ENCODE measurements at regions not wholly inside any gene's neighbourhood (a gene's known extent, or its start where the extent isn't known, plus 50 kb on each side); places are given as distances from the start of the nearest gene placed in this dataset.

DNA sequence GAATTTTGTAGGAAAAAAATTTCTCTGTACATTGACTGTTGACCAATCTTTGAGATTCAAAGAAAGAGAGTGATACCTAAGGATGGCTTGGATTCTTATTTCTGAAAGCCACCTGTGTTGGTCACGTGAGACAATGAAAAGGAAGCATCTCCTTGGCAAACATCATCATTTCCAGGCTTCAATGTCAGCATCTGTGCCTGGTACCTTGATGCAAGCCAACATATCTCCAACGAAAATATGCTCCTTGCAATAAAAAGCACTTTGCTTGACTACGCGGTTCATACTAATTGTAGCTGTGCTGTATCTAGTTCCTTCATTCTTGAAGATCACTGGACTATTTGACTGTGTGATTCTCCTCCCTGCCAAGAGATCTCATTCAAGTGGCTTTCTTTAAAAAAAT, 503.4 kb upstream of the PSMD7 start:
- H3K4me1 ChIP-seq (ENCODE audit: control insufficient read depth, insufficient read depth, low read length), result no peaks in the 10 kb centered on the region
- ATAC-seq (no peak), DNase-seq (ENCODE audit: low read depth, low spot score) (no peak)
- no TSS peak for BruUV-seq (replicated peaks)
- POLR2A ChIA-PET, result no interaction called here
- H3K36me3 ChIP-seq (ENCODE audit: control insufficient read depth, insufficient read depth, low read length), result no peaks in the 10 kb centered on the region; the same call in 1 of the 2 replicates
- CTCF ChIA-PET, result no interaction called here
- H3K27ac ChIP-seq (ENCODE audit: low read length), result no peak overlapping the region
- in situ Hi-C loops (cut with HindIII; ENCODE audit: low pct_unique_long_range_greater_than_20kb, low sequenced_read_pairs), result no loop called here
- TF ChIP-seq, protein P1, sequence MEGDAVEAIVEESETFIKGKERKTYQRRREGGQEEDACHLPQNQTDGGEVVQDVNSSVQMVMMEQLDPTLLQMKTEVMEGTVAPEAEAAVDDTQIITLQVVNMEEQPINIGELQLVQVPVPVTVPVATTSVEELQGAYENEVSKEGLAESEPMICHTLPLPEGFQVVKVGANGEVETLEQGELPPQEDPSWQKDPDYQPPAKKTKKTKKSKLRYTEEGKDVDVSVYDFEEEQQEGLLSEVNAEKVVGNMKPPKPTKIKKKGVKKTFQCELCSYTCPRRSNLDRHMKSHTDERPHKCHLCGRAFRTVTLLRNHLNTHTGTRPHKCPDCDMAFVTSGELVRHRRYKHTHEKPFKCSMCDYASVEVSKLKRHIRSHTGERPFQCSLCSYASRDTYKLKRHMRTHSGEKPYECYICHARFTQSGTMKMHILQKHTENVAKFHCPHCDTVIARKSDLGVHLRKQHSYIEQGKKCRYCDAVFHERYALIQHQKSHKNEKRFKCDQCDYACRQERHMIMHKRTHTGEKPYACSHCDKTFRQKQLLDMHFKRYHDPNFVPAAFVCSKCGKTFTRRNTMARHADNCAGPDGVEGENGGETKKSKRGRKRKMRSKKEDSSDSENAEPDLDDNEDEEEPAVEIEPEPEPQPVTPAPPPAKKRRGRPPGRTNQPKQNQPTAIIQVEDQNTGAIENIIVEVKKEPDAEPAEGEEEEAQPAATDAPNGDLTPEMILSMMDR (IDR thresholded peaks at IDR 0.05), result no peak
- no peak for TF ChIP-seq SIN3A (IDR thresholded peaks at IDR 0.05; ENCODE audit: borderline replicate concordance, insufficient read depth, low read depth, low read length)
- TF ChIP-seq TCF7L2 (IDR thresholded peaks at IDR 0.05; ENCODE audit: low read depth, low read length), result no peak
- no peak for TF ChIP-seq POLR2AphosphoS5 (IDR thresholded peaks at IDR 0.05; ENCODE audit: low read depth, low read length)
- TF ChIP-seq, protein P2, sequence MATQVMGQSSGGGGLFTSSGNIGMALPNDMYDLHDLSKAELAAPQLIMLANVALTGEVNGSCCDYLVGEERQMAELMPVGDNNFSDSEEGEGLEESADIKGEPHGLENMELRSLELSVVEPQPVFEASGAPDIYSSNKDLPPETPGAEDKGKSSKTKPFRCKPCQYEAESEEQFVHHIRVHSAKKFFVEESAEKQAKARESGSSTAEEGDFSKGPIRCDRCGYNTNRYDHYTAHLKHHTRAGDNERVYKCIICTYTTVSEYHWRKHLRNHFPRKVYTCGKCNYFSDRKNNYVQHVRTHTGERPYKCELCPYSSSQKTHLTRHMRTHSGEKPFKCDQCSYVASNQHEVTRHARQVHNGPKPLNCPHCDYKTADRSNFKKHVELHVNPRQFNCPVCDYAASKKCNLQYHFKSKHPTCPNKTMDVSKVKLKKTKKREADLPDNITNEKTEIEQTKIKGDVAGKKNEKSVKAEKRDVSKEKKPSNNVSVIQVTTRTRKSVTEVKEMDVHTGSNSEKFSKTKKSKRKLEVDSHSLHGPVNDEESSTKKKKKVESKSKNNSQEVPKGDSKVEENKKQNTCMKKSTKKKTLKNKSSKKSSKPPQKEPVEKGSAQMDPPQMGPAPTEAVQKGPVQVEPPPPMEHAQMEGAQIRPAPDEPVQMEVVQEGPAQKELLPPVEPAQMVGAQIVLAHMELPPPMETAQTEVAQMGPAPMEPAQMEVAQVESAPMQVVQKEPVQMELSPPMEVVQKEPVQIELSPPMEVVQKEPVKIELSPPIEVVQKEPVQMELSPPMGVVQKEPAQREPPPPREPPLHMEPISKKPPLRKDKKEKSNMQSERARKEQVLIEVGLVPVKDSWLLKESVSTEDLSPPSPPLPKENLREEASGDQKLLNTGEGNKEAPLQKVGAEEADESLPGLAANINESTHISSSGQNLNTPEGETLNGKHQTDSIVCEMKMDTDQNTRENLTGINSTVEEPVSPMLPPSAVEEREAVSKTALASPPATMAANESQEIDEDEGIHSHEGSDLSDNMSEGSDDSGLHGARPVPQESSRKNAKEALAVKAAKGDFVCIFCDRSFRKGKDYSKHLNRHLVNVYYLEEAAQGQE (IDR thresholded peaks at IDR 0.05; ENCODE audit: insufficient read depth in 1 of 2, low read depth in 2 of 2, low read length in 1 of 2), result no peak
- no peaks in the 10 kb centered on the region; the same call in 1 of the 2 replicates for H3K27me3 ChIP-seq (ENCODE audit: control insufficient read depth, insufficient read depth, low read length)
- no peak overlapping the region for H3K4me3 ChIP-seq (ENCODE audit: low read depth in 2 of 2, low read length in 2 of 2)
- intact Hi-C loops (cut with micrococcal nuclease; ENCODE audit: unreplicated experiment), result no loop called here
- H3K9me3 ChIP-seq (ENCODE audit: control insufficient read depth, insufficient read depth, low read depth, low read length), result no peaks in the 10 kb centered on the region

DNA sequence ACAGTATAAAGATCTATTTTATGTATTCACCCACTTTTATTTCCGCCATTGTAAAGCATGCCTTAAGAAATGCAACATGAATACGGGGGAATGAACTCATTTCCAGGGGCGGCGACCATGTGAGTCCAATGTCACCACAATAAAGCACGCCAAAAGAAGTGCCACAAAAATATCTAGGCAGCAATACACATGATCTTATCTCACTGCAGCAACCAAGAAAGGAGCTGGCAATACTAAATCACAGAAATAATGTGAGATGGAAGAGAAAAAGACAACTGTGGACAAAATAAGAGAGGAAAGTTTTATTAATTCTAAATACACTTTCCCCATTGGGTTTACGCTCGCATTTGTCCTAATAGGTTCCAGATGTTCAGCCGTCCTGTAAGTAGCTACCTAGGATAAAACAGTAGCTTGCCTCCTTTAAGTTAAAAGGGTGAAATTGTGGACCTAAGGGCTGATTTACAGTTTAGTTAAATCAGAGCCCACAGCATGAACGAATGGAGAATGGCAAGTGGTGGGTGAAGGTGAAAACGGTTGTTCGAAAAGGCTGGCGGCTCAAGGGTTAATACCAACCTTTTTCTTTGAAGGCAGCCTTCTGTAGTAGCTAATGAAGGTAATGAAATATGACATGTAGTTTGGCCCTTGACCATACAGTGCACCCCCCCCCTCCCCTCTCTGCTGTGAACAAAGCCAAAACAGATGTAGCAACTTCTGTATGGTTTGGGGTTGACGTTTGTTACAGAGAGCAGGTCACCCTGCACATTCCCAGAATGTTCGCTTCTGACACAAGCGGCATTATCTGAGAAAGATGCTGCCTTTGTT, 504.2 kb upstream of the PSMD7 start:
- Histone ChIP-seq H3K27me3 (ENCODE audit: control insufficient read depth, insufficient read depth, low read length) (no peaks in the 10 kb centered on the region; the same call in 1 of the 2 replicates), H3K27ac (ENCODE audit: low read length) (no peak overlapping the region), H3K4me1 (ENCODE audit: control insufficient read depth, insufficient read depth, low read length) (no peaks in the 10 kb centered on the region), H3K36me3 (ENCODE audit: control insufficient read depth, insufficient read depth, low read length) (no peaks in the 10 kb centered on the region; the same call in 1 of the 2 replicates), H3K9me3 (ENCODE audit: control insufficient read depth, insufficient read depth, low read depth, low read length) (no peaks in the 10 kb centered on the region), H3K4me3 (ENCODE audit: low read depth in 2 of 2, low read length in 2 of 2) (no peak overlapping the region)
- no TSS peak for BruUV-seq (replicated peaks)
- ChIA-PET CTCF (no interaction called here), POLR2A (no interaction called here)
- intact Hi-C loops (cut with micrococcal nuclease; ENCODE audit: unreplicated experiment), result no loop called here
- TF ChIP-seq, protein P2 (IDR thresholded peaks at IDR 0.05; ENCODE audit: insufficient read depth in 1 of 2, low read depth in 2 of 2, low read length in 1 of 2), result no peak
- TF ChIP-seq TCF7L2 (IDR thresholded peaks at IDR 0.05; ENCODE audit: low read depth, low read length), result no peak
- no peak for TF ChIP-seq SIN3A (IDR thresholded peaks at IDR 0.05; ENCODE audit: borderline replicate concordance, insufficient read depth, low read depth, low read length)
- TF ChIP-seq POLR2AphosphoS5 (IDR thresholded peaks at IDR 0.05; ENCODE audit: low read depth, low read length), result no peak
- TF ChIP-seq, protein P1 (IDR thresholded peaks at IDR 0.05), result no peak
- DNase-seq (ENCODE audit: low read depth, low spot score) (no peak), ATAC-seq (no peak)
- in situ Hi-C loops (cut with HindIII; ENCODE audit: low pct_unique_long_range_greater_than_20kb, low sequenced_read_pairs), result no loop called here

All from Panc1 (cell line).